Parathyroid adenoma (tissue), 2 donors: ENCODE measurements at regions not wholly inside any gene's neighbourhood (a gene's known extent, or its start where the extent isn't known, plus 50 kb on each side); places are given as distances from the start of the nearest gene placed in this dataset.

Experiments used
- H2AFZ ChIP-seq: fragments of 300-600 bp; sonication (generic); one replicate; pipeline ENCODE4 v1.7.0; 2017; ENCODE audit warnings: antibody characterized with exemption, mild to moderate bottlenecking
- H3K27ac ChIP-seq: fragments of 300-600 bp; sonication (generic); one replicate; pipeline ENCODE4 v1.7.0; 2017
- H3K27me3 ChIP-seq: fragments of 300-600 bp; sonication (generic); one replicate; pipeline ENCODE4 v1.7.0; 2017; ENCODE audit warnings: low read length; ENCODE audit not compliant: control insufficient read depth, insufficient read depth
- H3K36me3 ChIP-seq: fragments of 300-600 bp; sonication (generic); one replicate; pipeline ENCODE4 v1.7.0; 2017; ENCODE audit warnings: low read length; ENCODE audit not compliant: control insufficient read depth, insufficient read depth
- H3K4me1 ChIP-seq: fragments of 300-600 bp; sonication (generic); one replicate; pipeline ENCODE4 v1.7.0; 2017; ENCODE audit warnings: control low read depth
- H3K4me2 ChIP-seq: fragments of 300-600 bp; sonication (generic); one replicate; pipeline ENCODE4 v1.7.0; 2017; ENCODE audit warnings: low read length
- H3K4me3 ChIP-seq: fragments of 300-600 bp; sonication (generic); one replicate; pipeline ENCODE4 v1.7.0; 2017; ENCODE audit warnings: low read depth, low read length
- H3K79me2 ChIP-seq: fragments of 300-600 bp; sonication (generic); one replicate; pipeline ENCODE4 v1.7.0; 2017; ENCODE audit warnings: control low read depth
- H3K9ac ChIP-seq: fragments of 300-600 bp; sonication (generic); one replicate; pipeline ENCODE4 v1.7.0; 2017; ENCODE audit warnings: mild to moderate bottlenecking
- H3K9me3 ChIP-seq: fragments of 300-600 bp; sonication (generic); one replicate; pipeline ENCODE4 v1.7.0; 2017; ENCODE audit warnings: low read length; ENCODE audit not compliant: control insufficient read depth
- TF ChIP-seq, protein P1 (sequence below): fragments of 300-600 bp; sonication (generic); IDR thresholded peaks from one replicate; pipeline ENCODE4 v1.7.0; 2017; ENCODE audit warnings: antibody characterized with exemption, mild to moderate bottlenecking
- donor health status: primary hyperparathyroidism.

DNA sequence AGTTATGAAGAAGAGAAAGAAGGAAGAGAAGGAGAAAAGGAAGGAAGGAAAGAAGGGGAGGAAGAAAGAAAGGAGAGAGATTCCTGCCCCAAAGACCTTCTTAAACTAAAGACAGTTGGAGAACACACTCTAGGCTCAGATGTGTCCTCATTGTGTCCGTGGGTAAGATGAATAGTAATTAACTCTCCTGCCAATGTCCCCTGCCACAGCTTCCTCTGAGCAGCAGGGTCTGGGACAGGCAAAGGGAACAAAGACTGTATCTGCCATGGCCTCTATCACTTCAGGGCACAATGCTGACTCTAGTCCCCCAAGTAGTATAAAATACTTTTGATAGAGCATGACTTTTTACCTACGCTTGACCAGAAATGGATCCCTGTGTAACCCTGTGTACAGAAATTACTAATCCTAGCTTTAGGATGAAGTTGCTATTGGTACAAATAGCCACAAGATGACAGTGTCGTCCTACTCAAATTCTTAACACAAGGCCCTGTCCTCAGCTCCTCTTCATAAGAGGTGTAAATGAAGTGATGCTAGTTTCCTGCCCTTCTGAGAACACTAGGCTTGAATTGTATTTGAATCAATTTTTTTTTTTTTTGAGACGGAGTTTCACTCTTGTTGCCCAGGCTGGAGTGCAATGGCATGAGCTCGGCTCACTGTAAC, 186.2 kb upstream of the GPR12 start:
- no peaks in the 10 kb centered on the region for H3K4me1 ChIP-seq
- TF ChIP-seq, protein P1, sequence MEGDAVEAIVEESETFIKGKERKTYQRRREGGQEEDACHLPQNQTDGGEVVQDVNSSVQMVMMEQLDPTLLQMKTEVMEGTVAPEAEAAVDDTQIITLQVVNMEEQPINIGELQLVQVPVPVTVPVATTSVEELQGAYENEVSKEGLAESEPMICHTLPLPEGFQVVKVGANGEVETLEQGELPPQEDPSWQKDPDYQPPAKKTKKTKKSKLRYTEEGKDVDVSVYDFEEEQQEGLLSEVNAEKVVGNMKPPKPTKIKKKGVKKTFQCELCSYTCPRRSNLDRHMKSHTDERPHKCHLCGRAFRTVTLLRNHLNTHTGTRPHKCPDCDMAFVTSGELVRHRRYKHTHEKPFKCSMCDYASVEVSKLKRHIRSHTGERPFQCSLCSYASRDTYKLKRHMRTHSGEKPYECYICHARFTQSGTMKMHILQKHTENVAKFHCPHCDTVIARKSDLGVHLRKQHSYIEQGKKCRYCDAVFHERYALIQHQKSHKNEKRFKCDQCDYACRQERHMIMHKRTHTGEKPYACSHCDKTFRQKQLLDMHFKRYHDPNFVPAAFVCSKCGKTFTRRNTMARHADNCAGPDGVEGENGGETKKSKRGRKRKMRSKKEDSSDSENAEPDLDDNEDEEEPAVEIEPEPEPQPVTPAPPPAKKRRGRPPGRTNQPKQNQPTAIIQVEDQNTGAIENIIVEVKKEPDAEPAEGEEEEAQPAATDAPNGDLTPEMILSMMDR: peak; percentile 72

DNA sequence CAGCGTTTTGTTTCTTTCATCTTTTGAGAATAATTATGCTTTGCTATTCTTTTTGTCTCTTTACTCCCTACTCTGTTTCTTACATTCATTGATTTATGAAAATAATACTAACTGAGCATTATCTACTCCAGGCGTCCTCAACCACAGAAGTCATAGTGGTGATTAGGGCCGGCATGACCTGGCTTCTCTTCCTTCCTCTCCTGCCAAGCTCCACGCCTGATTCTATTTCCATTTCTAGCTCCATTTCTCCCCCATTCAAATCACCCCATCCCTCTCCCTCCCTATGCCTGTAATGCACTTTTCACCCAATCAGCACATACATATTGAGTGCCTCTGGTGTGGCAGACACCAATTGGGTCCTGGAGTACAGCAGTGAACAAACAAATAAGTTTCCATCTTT, 183.2 kb upstream of the GPR12 start:
- Histone ChIP-seq H3K9ac (no peak overlapping the region), H3K4me1 (no peaks in the 10 kb centered on the region), H3K4me3 (no peak overlapping the region), H3K4me2 (no peak overlapping the region), H2AFZ (no peak overlapping the region), H3K36me3 (no peaks in the 10 kb centered on the region), H3K9me3 (no peaks in the 10 kb centered on the region), H3K27me3 (no peaks in the 10 kb centered on the region), H3K79me2 (no peaks in the 10 kb centered on the region), H3K27ac (no peak overlapping the region)
- TF ChIP-seq, protein P1: no peak

More for the DNA sequence above, 186.2 kb upstream of the GPR12 start:
- Histone ChIP-seq H3K9ac (no peak overlapping the region), H3K4me2 (no peak overlapping the region), H3K79me2 (no peaks in the 10 kb centered on the region), H3K27me3 (no peaks in the 10 kb centered on the region), H3K36me3 (no peaks in the 10 kb centered on the region), H3K4me3 (no peak overlapping the region), H3K9me3 (no peaks in the 10 kb centered on the region), H3K27ac (no peak overlapping the region), H2AFZ (no peak overlapping the region)

- TF ChIP-seq, protein P1: no peak
Measured at GRCh38 chr13:26942184-26942583, 181.6 kb upstream of the GPR12 start.

GRCh38 chr13:26941345-26942174, 181.0 kb upstream of the GPR12 start:
- Histone ChIP-seq H3K36me3 (no peaks in the 10 kb centered on the region), H3K27ac (no peak overlapping the region), H3K4me2 (no peak overlapping the region), H3K27me3 (no peaks in the 10 kb centered on the region), H3K79me2 (no peaks in the 10 kb centered on the region), H3K9ac (no peak overlapping the region), H3K4me1 (no peaks in the 10 kb centered on the region), H3K9me3 (no peaks in the 10 kb centered on the region), H2AFZ (no peak overlapping the region), H3K4me3 (no peak overlapping the region)
- TF ChIP-seq, protein P1: no peak

More at GRCh38 chr13:26942184-26942583, 181.6 kb upstream of the GPR12 start:
- Histone ChIP-seq H3K36me3 (no peaks in the 10 kb centered on the region), H3K79me2 (no peaks in the 10 kb centered on the region), H3K4me2 (no peak overlapping the region), H3K4me1 (no peaks in the 10 kb centered on the region), H3K9ac (no peak overlapping the region), H3K27me3 (no peaks in the 10 kb centered on the region), H3K4me3 (no peak overlapping the region), H2AFZ (no peak overlapping the region), H3K9me3 (no peaks in the 10 kb centered on the region), H3K27ac (no peak overlapping the region)
